IMR-90 (cell line): ENCODE measurements at regions not wholly inside any gene's neighbourhood (a gene's known extent, or its start where the extent isn't known, plus 50 kb on each side); places are given as distances from the start of the nearest gene placed in this dataset.

Experiments
- ATAC-seq: fragments of 200-7000 bp; cut with Tn5 transposase; 2 replicates; pipeline ENCODE4 v1.9.1; 2020; ENCODE audit warnings: low read depth, mild to moderate bottlenecking, moderate library complexity
- BruUV-seq: library from RNA; stranded (reverse); fragments of 400-500 nt; replicated peaks from 2 replicates; lab custom pipeline; 2021; lab: Mats Ljungman, UMichigan
- CTCF ChIA-PET: fragments of 300-600 bp; formaldehyde crosslinking; extraction: SDS; loops from one replicate; lab custom pipeline; 2021; ENCODE audit warnings: antibody characterized with exemption; lab: Yijun Ruan, JAX
- POLR2A ChIA-PET: fragments of 300-600 bp; sonication (Branson Sonifier 250); formaldehyde crosslinking; loops from one replicate; lab custom pipeline; 2022; ENCODE audit warnings: antibody characterized with exemption; ENCODE audit not compliant: unreplicated experiment; lab: Charles Lee
- DNase-seq: peaks from one replicate; pipeline ENCODE4 v3.0.0; 2013
- H2AFZ ChIP-seq: replicated peaks from 2 replicates; pipeline ENCODE3; 2013; ENCODE audit warnings: low read length, mild to moderate bottlenecking; ENCODE audit not compliant: poor library complexity
- H2AK5ac ChIP-seq: 2 replicates; pipeline ENCODE4 v1.6.1; 2013; ENCODE audit warnings: low read depth, low read length, inconsistent platforms
- H2AK9ac ChIP-seq: replicated peaks from 2 replicates; pipeline ENCODE3; 2013; ENCODE audit warnings: mild to moderate bottlenecking, low read depth, low read length, moderate library complexity; ENCODE audit not compliant: poor library complexity
- H2BK120ac ChIP-seq: 2 replicates; pipeline ENCODE4 v1.6.1; 2013; ENCODE audit warnings: low read depth, low read length, inconsistent platforms
- H2BK15ac ChIP-seq: 3 replicates; pipeline ENCODE4 v1.6.1; 2013; ENCODE audit warnings: low read depth, low read length, inconsistent platforms
- H2BK20ac ChIP-seq: 2 replicates; pipeline ENCODE4 v1.6.1; 2013; ENCODE audit warnings: low read depth, mild to moderate bottlenecking, inconsistent platforms, low read length, moderate library complexity
- H2BK5ac ChIP-seq: 2 replicates; pipeline ENCODE4 v1.6.1; 2013; ENCODE audit warnings: mild to moderate bottlenecking, low read depth, low read length, inconsistent platforms; ENCODE audit not compliant: poor library complexity, severe bottlenecking
- H3K14ac ChIP-seq: replicated peaks from 2 replicates; pipeline ENCODE4 v1.6.1; 2013; ENCODE audit warnings: low read depth, low read length, inconsistent platforms
- H3K18ac ChIP-seq: 2 replicates; pipeline ENCODE4 v1.6.1; 2013; ENCODE audit warnings: low read depth, low read length, control low read depth
- H3K23ac ChIP-seq: 2 replicates; pipeline ENCODE4 v1.6.1; 2013; ENCODE audit warnings: low read depth, low read length, inconsistent platforms
- H3K27ac ChIP-seq: 2 replicates; pipeline ENCODE4 v1.5.1; 2013; ENCODE audit warnings: mild to moderate bottlenecking, control low read depth, low read length; ENCODE audit not compliant: insufficient read depth
- H3K27me3 ChIP-seq: 2 replicates; pipeline ENCODE4 v1.6.1; 2013; ENCODE audit warnings: low read length; ENCODE audit not compliant: control insufficient read depth, insufficient read depth
- H3K36me3 ChIP-seq: 2 replicates; pipeline ENCODE4 v1.6.1; 2013; ENCODE audit warnings: low read length, mixed read lengths; ENCODE audit not compliant: control insufficient read depth, insufficient read depth
- H3K4ac ChIP-seq: 2 replicates; pipeline ENCODE4 v1.6.1; 2013; ENCODE audit warnings: low read depth, low read length, inconsistent platforms
- H3K4me1 ChIP-seq: 2 replicates; pipeline ENCODE4 v1.6.1; 2013; ENCODE audit warnings: low read length, mixed read lengths; ENCODE audit not compliant: control insufficient read depth, insufficient read depth
- H3K4me2 ChIP-seq: 2 replicates; pipeline ENCODE4 v1.6.1; 2013; ENCODE audit warnings: low read depth, mild to moderate bottlenecking, control low read depth, low read length, moderate library complexity
- H3K4me3 ChIP-seq: 2 replicates; pipeline ENCODE4 v1.5.1; 2013; ENCODE audit warnings: low read depth, mild to moderate bottlenecking, control low read depth, low read length, moderate library complexity; ENCODE audit not compliant: insufficient read depth
- H3K56ac ChIP-seq: 2 replicates; pipeline ENCODE4 v1.6.1; 2013; ENCODE audit warnings: low read length, inconsistent platforms; ENCODE audit not compliant: insufficient read depth; ENCODE audit errors: extremely low read depth
- H3K79me1 ChIP-seq, 2 experiments: 2 replicates each; pipeline ENCODE4 v1.6.1; 2013; ENCODE audit warnings: low read length in 2 of 2, inconsistent platforms in 1 of 2, low read depth in 1 of 2
- H3K9ac ChIP-seq: 2 replicates; pipeline ENCODE4 v1.6.1; 2013; ENCODE audit warnings: low read depth, low read length, control low read depth
- H3K9me1 ChIP-seq: 2 replicates; pipeline ENCODE4 v1.6.1; 2013; ENCODE audit warnings: low read length, inconsistent platforms; ENCODE audit not compliant: insufficient read depth
- H3K9me3 ChIP-seq: 2 replicates; pipeline ENCODE4 v1.6.1; 2013; ENCODE audit warnings: low read length; ENCODE audit not compliant: control insufficient read depth, insufficient read depth
- H4K20me1 ChIP-seq: 2 replicates; pipeline ENCODE4 v1.6.1; 2013; ENCODE audit warnings: low read length, inconsistent platforms; ENCODE audit not compliant: insufficient read depth
- H4K5ac ChIP-seq: 2 replicates; pipeline ENCODE4 v1.6.1; 2013; ENCODE audit warnings: mild to moderate bottlenecking, low read depth, low read length, control low read depth
- H4K8ac ChIP-seq, 2 experiments: 2 replicates each; pipeline ENCODE4 v1.6.1; 2013; ENCODE audit warnings: low read depth in 2 of 2, low read length in 2 of 2, control low read depth in 1 of 2, inconsistent platforms in 1 of 2
- H4K91ac ChIP-seq: 2 replicates; pipeline ENCODE4 v1.6.1; 2013; ENCODE audit warnings: low read depth, low read length, inconsistent platforms; ENCODE audit not compliant: insufficient read depth
- BHLHE40 ChIP-seq: fragments of 150-350 bp; IDR thresholded peaks from 2 replicates; pipeline ENCODE4 v1.6.1; 2016; ENCODE audit warnings: mild to moderate bottlenecking, low read depth, low read length
- CEBPB ChIP-seq: IDR thresholded peaks from 2 replicates; pipeline ENCODE4 v1.6.1; 2012; ENCODE audit warnings: low read depth, low read length, improper control_type of control experiment
- CHD1 ChIP-seq: IDR thresholded peaks from 2 replicates; pipeline ENCODE4 v1.6.1; 2012; ENCODE audit warnings: low read depth, low read length, improper control_type of control experiment
- CTCF ChIP-seq: conservative IDR thresholded peaks from 2 replicates; pipeline ENCODE4 v1.5.1; 2012; ENCODE audit warnings: mild to moderate bottlenecking, low read depth, low read length, improper control_type of control experiment
- ELK1 ChIP-seq: fragments of 150-350 bp; IDR thresholded peaks from 2 replicates; pipeline ENCODE4 v1.6.1; 2016; ENCODE audit warnings: low read depth, mild to moderate bottlenecking, low read length, moderate library complexity, borderline replicate concordance
- FOS ChIP-seq: fragments of 150-350 bp; IDR thresholded peaks from 2 replicates; pipeline ENCODE4 v1.6.1; 2016; ENCODE audit warnings: low read depth, low read length
- MAFK ChIP-seq: IDR thresholded peaks from 2 replicates; pipeline ENCODE4 v1.6.1; 2012; ENCODE audit warnings: low read depth, low read length, improper control_type of control experiment
- MAZ ChIP-seq: IDR thresholded peaks from 2 replicates; pipeline ENCODE4 v1.6.1; 2012; ENCODE audit warnings: low read depth, mild to moderate bottlenecking, low read length, improper control_type of control experiment, moderate library complexity, borderline replicate concordance
- MXI1 ChIP-seq: IDR thresholded peaks from 2 replicates; pipeline ENCODE4 v1.6.1; 2012; ENCODE audit warnings: low read depth, mild to moderate bottlenecking, low read length, moderate library complexity, borderline replicate concordance
- NFE2L2 ChIP-seq: fragments of 150-350 bp; IDR thresholded peaks from 2 replicates; pipeline ENCODE4 v1.6.1; 2016; ENCODE audit warnings: low read depth, mild to moderate bottlenecking, low read length
- POLR2A ChIP-seq: IDR thresholded peaks from 2 replicates; pipeline ENCODE4 v1.6.1; 2012; ENCODE audit warnings: mild to moderate bottlenecking, low read depth, low read length
- RAD21 ChIP-seq: IDR thresholded peaks from 2 replicates; pipeline ENCODE4 v1.6.1; 2012; ENCODE audit warnings: low read length, improper control_type of control experiment
- RCOR1 ChIP-seq: IDR thresholded peaks from 2 replicates; pipeline ENCODE4 v1.6.1; 2012; ENCODE audit warnings: mild to moderate bottlenecking, low read length, improper control_type of control experiment; ENCODE audit not compliant: insufficient replicate concordance
- RFX5 ChIP-seq: IDR thresholded peaks from 2 replicates; pipeline ENCODE4 v1.8.0; 2012; ENCODE audit warnings: low read depth, mild to moderate bottlenecking, low read length, moderate library complexity
- SMC3 ChIP-seq: fragments of 150-350 bp; IDR thresholded peaks from 2 replicates; pipeline ENCODE4 v1.6.1; 2016; ENCODE audit warnings: low read depth, mild to moderate bottlenecking, antibody characterized with exemption, low read length, moderate library complexity
- USF2 ChIP-seq: fragments of 150-350 bp; IDR thresholded peaks from 2 replicates; pipeline ENCODE4 v1.6.1; 2017; ENCODE audit warnings: mild to moderate bottlenecking, antibody characterized with exemption, low read length, low read depth
- WGBS, 2 experiments: methylation state at CpG; one replicate each; pipeline versions ENCODE4 v1.1.5 to v1.1.7; 2013; ENCODE audit warnings: missing lambda C conversion rate in 2 of 2; ENCODE audit not compliant: insufficient read length in 1 of 2; ENCODE audit errors: extremely low coverage in 2 of 2; 5-methylcytosine and 5-hydroxymethylcytosine counted together
- dilution Hi-C: fragments of 300-500 bp; cut with HindIII; formaldehyde crosslinking; loops from one replicate; pipeline ENCODE4 v1.14.3; 2018; ENCODE audit warnings: low sequenced_read_pairs; ENCODE audit not compliant: unreplicated experiment
- in situ Hi-C: fragments of 300-500 bp; cut with MboI; formaldehyde crosslinking; loops from 3 replicates; pipeline ENCODE4 v1.14.3; 2019; ENCODE audit warnings: low sequenced_read_pairs, inconsistent platforms, mixed read lengths
- intact Hi-C: fragments of 100-400 bp; cut with micrococcal nuclease; formaldehyde crosslinking; loops from 2 replicates; pipeline ENCODE4 v1.10.0; 2022

- no peak overlapping the region for H2AFZ ChIP-seq
- POLR2A ChIA-PET, result no interaction called here
- H4K5ac ChIP-seq, result no peak overlapping the region
- H3K4me2 ChIP-seq, result no peak overlapping the region
- no peaks in the 10 kb centered on the region for H3K36me3 ChIP-seq
- no peak overlapping the region for H2BK5ac ChIP-seq
- no peaks in the 10 kb centered on the region for H3K27me3 ChIP-seq
- DNase-seq, result no peak
- H4K20me1 ChIP-seq, result no peaks in the 10 kb centered on the region
- no TSS peak for BruUV-seq
- H2AK9ac ChIP-seq, result no peak overlapping the region
- H3K18ac ChIP-seq, result no peak overlapping the region
- intact Hi-C loops (no loop called here), dilution Hi-C loops (no loop called here), in situ Hi-C loops (no loop called here)
- H3K9ac ChIP-seq, result no peak overlapping the region
- no peak for ATAC-seq
- H2BK15ac ChIP-seq, result no peak overlapping the region
- H3K23ac ChIP-seq, result no peak overlapping the region
- no CpG with 5 or more reads among the region's 5 CpGs for WGBS, 2 experiments
- H2BK120ac ChIP-seq, result no peak overlapping the region
- H2AK5ac ChIP-seq, result no peak overlapping the region
- no peak overlapping the region for H3K14ac ChIP-seq
- no peaks in the 10 kb centered on the region for H3K4me1 ChIP-seq
- no peak overlapping the region for H3K4me3 ChIP-seq
- no peak overlapping the region for H3K56ac ChIP-seq
- no peaks in the 10 kb centered on the region for H3K79me1 ChIP-seq
- H3K9me3 ChIP-seq, result no peaks in the 10 kb centered on the region; the same call in 1 of the 2 replicates
- H3K4ac ChIP-seq, result no peak overlapping the region
- CTCF ChIA-PET, result no interaction called here
- H4K8ac ChIP-seq, result no peak overlapping the region
- no peak overlapping the region for H4K91ac ChIP-seq
- H3K27ac ChIP-seq, result no peak overlapping the region
- H2BK20ac ChIP-seq, result no peak overlapping the region
- TF ChIP-seq RAD21, result no peak
- TF ChIP-seq ELK1, result no peak
- no peak for TF ChIP-seq POLR2A
- TF ChIP-seq MXI1, result no peak
- TF ChIP-seq BHLHE40, result no peak
- no peak for TF ChIP-seq MAZ
- TF ChIP-seq MAFK, result no peak
- no peak for TF ChIP-seq CEBPB
- TF ChIP-seq RCOR1, result no peak
- TF ChIP-seq RFX5, result no peak
- no peak for TF ChIP-seq CTCF
- no peak for TF ChIP-seq CHD1
- no peak for TF ChIP-seq SMC3
- TF ChIP-seq FOS, result no peak
- TF ChIP-seq NFE2L2, result no peak
- TF ChIP-seq USF2, result no peak
- no peaks in the 10 kb centered on the region for H3K9me1 ChIP-seq
Measured at GRCh38 chrX:85698921-85699320, 319.5 kb upstream of the POF1B start.
